Prostate gland (tissue), 2 donors: ENCODE measurements at regions not wholly inside any gene's neighbourhood (a gene's known extent, or its start where the extent isn't known, plus 50 kb on each side); places are given as distances from the start of the nearest gene placed in this dataset.

Experiments used
- CTCF ChIP-seq, 4 experiments: fragments of 200-600 bp in 2 of 4; fragments of 450-650 bp in 2 of 4; sonication (generic) in 2 of 4; IDR thresholded peaks; 1 replicate in 3 of 4; 2 replicates in 1 of 4; pipeline ENCODE4 v1.5.1; 2016 to 2019; ENCODE audit warnings: antibody characterized with exemption in 4 of 4, mild to moderate bottlenecking in 2 of 4, moderate library complexity in 2 of 4
- POLR2AphosphoS5 ChIP-seq: sonication (generic); formaldehyde crosslinking; IDR thresholded peaks from one replicate; pipeline ENCODE4 v1.6.1; 2017; ENCODE audit warnings: antibody characterized with exemption

DNA sequence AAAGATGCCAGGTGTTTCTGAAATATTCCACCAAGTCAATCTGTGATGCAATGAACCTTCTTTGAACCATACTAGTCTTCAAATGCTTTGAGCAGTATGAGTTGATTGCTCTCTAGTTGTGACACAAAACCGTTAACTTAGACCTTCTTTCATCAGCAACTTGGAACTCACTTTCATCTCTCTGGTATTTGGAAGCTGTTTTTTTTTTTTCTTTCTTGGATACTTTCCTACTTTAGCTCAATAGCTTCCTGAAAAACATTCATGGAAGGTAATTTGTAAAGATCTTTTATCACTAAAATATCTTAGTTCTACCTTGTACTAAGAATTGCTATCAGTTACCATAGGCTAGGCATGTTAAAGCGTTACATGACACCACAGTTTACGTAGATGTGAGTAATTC is 1071.9 kb upstream of the CHAC2 start:
- TF ChIP-seq CTCF (IDR thresholded peaks at IDR 0.05) (no peak), POLR2AphosphoS5 (no peak)
